GM23248 (cell line): ENCODE measurements at regions not wholly inside any gene's neighbourhood (a gene's known extent, or its start where the extent isn't known, plus 50 kb on each side); places are given as distances from the start of the nearest gene placed in this dataset.

Experiments used
- EZH2 ChIP-seq: fragments of 200-600 bp; sonication (generic); IDR thresholded peaks from 2 replicates; pipeline ENCODE4 v1.6.1; 2018; ENCODE audit warnings: antibody characterized with exemption, mild to moderate bottlenecking; ENCODE audit not compliant: insufficient read depth, poor library complexity, severe bottlenecking
- EZH2phosphoT487 ChIP-seq: fragments of 200-600 bp; sonication (generic); IDR thresholded peaks from 2 replicates; pipeline ENCODE4 v1.6.1; 2018; ENCODE audit warnings: antibody characterized with exemption, moderate library complexity, mild to moderate bottlenecking, low read depth; ENCODE audit not compliant: insufficient read depth

DNA sequence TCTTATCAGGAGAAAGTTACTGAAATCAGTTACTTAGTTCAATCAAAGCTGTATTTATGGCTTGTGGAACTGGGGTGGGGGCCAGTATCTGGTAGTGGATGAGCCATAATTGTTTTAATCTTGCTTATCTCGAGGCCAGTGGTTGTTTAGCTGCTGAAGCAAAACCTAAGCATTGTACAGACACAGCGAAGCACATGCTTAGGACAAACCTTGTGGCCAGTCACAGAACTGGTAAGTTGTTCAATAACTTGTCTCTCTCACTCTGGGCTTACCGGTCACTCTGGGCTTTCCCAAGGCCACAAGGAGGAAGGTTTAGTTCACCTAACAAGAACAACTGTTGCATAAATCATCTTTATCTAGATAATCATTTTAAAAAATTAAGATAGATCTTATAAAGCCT, 296.6 kb upstream of the NETO1 start:
- TF ChIP-seq EZH2phosphoT487 (no peak), EZH2 (no peak)
